DMS 273 (cell line): ENCODE measurements at regions not wholly inside any gene's neighbourhood (a gene's known extent, or its start where the extent isn't known, plus 50 kb on each side); places are given as distances from the start of the nearest gene placed in this dataset.
"Not testable (repeated sequence)": the region's sequence is repeated elsewhere in the genome, so short reads cannot be mapped to it uniquely, and the experiment has no call there.

Experiments used
- DNase-seq: peaks from one replicate; lab custom pipeline; 2025; ENCODE audit not compliant: unreplicated experiment; lab: John Stamatoyannopoulos, UW

- DNase-seq = no peak
Observed at GRCh38 chr12:131333621-131334440, 377.1 kb upstream of the SFSWAP start.

GRCh38 chr12:131334835-131335234, 376.1 kb upstream of the SFSWAP start:
- DNase-seq = no peak

GRCh38 chr12:131335456-131335855, 375.4 kb upstream of the SFSWAP start:
- no peak for DNase-seq

GRCh38 chr12:131337861-131338260, 373.0 kb upstream of the SFSWAP start:
- not testable (repeated sequence) for DNase-seq

- no peak for DNase-seq
Observed at GRCh38 chr12:131340616-131341210, 370.2 kb upstream of the SFSWAP start.

GRCh38 chr12:131341608-131342007, 369.3 kb upstream of the SFSWAP start:
- DNase-seq = not testable (repeated sequence)

- DNase-seq = not testable (repeated sequence)
Observed at GRCh38 chr12:131343436-131343835, 367.5 kb upstream of the SFSWAP start.

- not testable (repeated sequence) for DNase-seq
Observed at GRCh38 chr12:131344715-131345520, 366.0 kb upstream of the SFSWAP start.

- no peak for DNase-seq
Observed at GRCh38 chr12:131345521-131346436, 365.1 kb upstream of the SFSWAP start.

GRCh38 chr12:131346555-131347344, 364.1 kb upstream of the SFSWAP start:
- no peak for DNase-seq

- DNase-seq = no peak
Observed at GRCh38 chr12:131347345-131347714, 363.6 kb upstream of the SFSWAP start.

GRCh38 chr12:131347732-131348131, 363.2 kb upstream of the SFSWAP start:
- DNase-seq = no peak

GRCh38 chr12:131348231-131348630, 362.7 kb upstream of the SFSWAP start:
- peak; percentile 62 for DNase-seq

- DNase-seq = peak; percentile 35
Observed at GRCh38 chr12:131348646-131349045, 362.2 kb upstream of the SFSWAP start.

GRCh38 chr12:131349397-131350127, 361.3 kb upstream of the SFSWAP start:
- no peak for DNase-seq

GRCh38 chr12:131350943-131351318, 360.0 kb upstream of the SFSWAP start:
- no peak for DNase-seq

- DNase-seq = no peak
Observed at GRCh38 chr12:131351319-131352028, 359.4 kb upstream of the SFSWAP start.

- DNase-seq = no peak
Observed at GRCh38 chr12:131352296-131352900, 358.5 kb upstream of the SFSWAP start.
